22Rv1 (cell line): ENCODE measurements at regions not wholly inside any gene's neighbourhood (a gene's known extent, or its start where the extent isn't known, plus 50 kb on each side); places are given as distances from the start of the nearest gene placed in this dataset.

Source experiments
- CTCF ChIP-seq: fragments of 450-650 bp; IDR thresholded peaks from 2 replicates; pipeline ENCODE4 v1.5.1; 2017; ENCODE audit warnings: mild to moderate bottlenecking
- ZFX ChIP-seq: fragments of 450-650 bp; IDR thresholded peaks from 2 replicates; pipeline ENCODE4 v1.6.1; 2017; ENCODE audit warnings: antibody characterized with exemption, borderline replicate concordance

GRCh38 chr20:50417484-50418235 lies 92.5 kb upstream of the PTPN1 start:
- TF ChIP-seq CTCF (no peak), ZFX (no peak)
